Endothelial cell of umbilical vein (primary cell): ENCODE measurements at regions not wholly inside any gene's neighbourhood (a gene's known extent, or its start where the extent isn't known, plus 50 kb on each side); places are given as distances from the start of the nearest gene placed in this dataset.

Experiments used
- BruUV-seq: library from RNA; stranded (reverse); fragments of 400-500 nt; replicated peaks from 2 replicates; lab custom pipeline; 2021; lab: Mats Ljungman, UMichigan
- CTCF ChIA-PET: fragments of 300-600, 350-600 bp; sonication (Branson Sonifier 250); formaldehyde crosslinking; loops from one replicate; lab custom pipeline; 2021; ENCODE audit warnings: antibody characterized with exemption, inconsistent platforms; lab: Charles Lee
- POLR2A ChIA-PET: fragments of 300-600, 350-600 bp; sonication (Branson Sonifier 250); formaldehyde crosslinking; loops from one replicate; lab custom pipeline; 2021; ENCODE audit warnings: antibody characterized with exemption, inconsistent platforms; lab: Charles Lee
- DNase-seq: peaks from one replicate; pipeline ENCODE4 v3.0.0-alpha.2; 2011; ENCODE audit warnings: low read depth, low spot score
- FAIRE-seq: peaks from 2 replicates; lab custom pipeline; 2011; peaks lifted over from hg19 to GRCh38; lab: Jason Lieb, UNC
- H2AFZ ChIP-seq: 2 replicates; pipeline ENCODE4 v1.6.0; 2012; ENCODE audit warnings: low read depth, low read length, control low read depth, inconsistent platforms
- H3K27ac ChIP-seq: 2 replicates; pipeline ENCODE4 v1.5.1; 2011; ENCODE audit warnings: low read depth, mild to moderate bottlenecking, control low read depth, low read length, moderate library complexity; ENCODE audit not compliant: insufficient read depth
- H3K27me3 ChIP-seq, 2 experiments: 2 replicates each; pipeline versions ENCODE4 v1.6.0 to v1.6.1; 2011; ENCODE audit warnings: low read length in 2 of 2, mixed read lengths in 1 of 2; ENCODE audit not compliant: control insufficient read depth in 2 of 2, insufficient read depth in 2 of 2
- H3K36me3 ChIP-seq, 2 experiments: 2 replicates in 1 of 2; 3 replicates in 1 of 2; pipeline ENCODE4 v1.5.1; 2011; ENCODE audit warnings: low read length in 2 of 2, mild to moderate bottlenecking in 1 of 2, moderate library complexity in 1 of 2; ENCODE audit not compliant: control insufficient read depth in 2 of 2, insufficient read depth in 2 of 2; ENCODE audit errors: extremely low read depth in 1 of 2
- H3K4me1 ChIP-seq: 3 replicates; pipeline ENCODE4 v1.5.1; 2011; ENCODE audit warnings: mild to moderate bottlenecking, low read length; ENCODE audit not compliant: control insufficient read depth, insufficient read depth; ENCODE audit errors: extremely low read depth
- H3K4me2 ChIP-seq: 2 replicates; pipeline ENCODE4 v1.6.1; 2011; ENCODE audit warnings: low read length, control low read depth, mixed read lengths; ENCODE audit not compliant: insufficient read depth
- H3K4me3 ChIP-seq, 3 experiments: fragments of 200-600 bp in 1 of 3; sonication (generic), shearing (Covaris generic) in 1 of 3; replicated peaks in 1 of 3; 2 replicates each; pipeline ENCODE4 v1.5.1; 2011 to 2016; ENCODE audit warnings: control low read depth in 3 of 3, low read length in 3 of 3, mild to moderate bottlenecking in 2 of 3, inconsistent platforms in 1 of 3, low read depth in 1 of 3, moderate library complexity in 1 of 3; ENCODE audit not compliant: insufficient read depth in 1 of 3
- H3K79me2 ChIP-seq: 2 replicates; pipeline ENCODE4 v1.6.0; 2012; ENCODE audit warnings: low read length, inconsistent platforms; ENCODE audit not compliant: control insufficient read depth, insufficient read depth
- H3K9ac ChIP-seq: replicated peaks from 2 replicates; pipeline ENCODE3; 2011; ENCODE audit warnings: low read length, control low read depth; ENCODE audit not compliant: insufficient read depth; ENCODE audit errors: extremely low read depth
- H3K9me1 ChIP-seq: replicated peaks from 3 replicates; pipeline ENCODE4 v1.6.0; 2011; ENCODE audit warnings: mild to moderate bottlenecking, low read length; ENCODE audit not compliant: control insufficient read depth, insufficient read depth; ENCODE audit errors: extremely low read depth
- H3K9me3 ChIP-seq: replicated peaks from 2 replicates; pipeline ENCODE4 v1.5.1; 2012; ENCODE audit warnings: low read length, inconsistent platforms; ENCODE audit not compliant: control insufficient read depth, insufficient read depth
- H4K20me1 ChIP-seq: replicated peaks from 2 replicates; pipeline ENCODE3; 2011; ENCODE audit warnings: mild to moderate bottlenecking, low read length; ENCODE audit not compliant: control insufficient read depth, insufficient read depth; ENCODE audit errors: extremely low read depth
- CTCF ChIP-seq, 2 donors: IDR thresholded peaks; 1 replicate in 1 of 2; 2 replicates in 1 of 2; pipeline ENCODE4 v1.5.1; 2011; ENCODE audit warnings: low read length in 2 of 2, mild to moderate bottlenecking in 2 of 2, moderate library complexity in 2 of 2, control low read depth in 1 of 2, inconsistent platforms in 1 of 2, low read depth in 1 of 2; ENCODE audit not compliant: insufficient read depth in 1 of 2; ENCODE audit errors: extremely low read depth in 1 of 2
- EZH2 ChIP-seq: IDR thresholded peaks from 2 replicates; pipeline ENCODE4 v1.6.1; 2012; ENCODE audit warnings: borderline replicate concordance, low read depth, mild to moderate bottlenecking, moderate library complexity, low read length, inconsistent platforms; ENCODE audit not compliant: severe bottlenecking
- FOS ChIP-seq: IDR thresholded peaks from 2 replicates; pipeline ENCODE4 v1.6.1; 2011; ENCODE audit warnings: mild to moderate bottlenecking, low read length, moderate library complexity, borderline replicate concordance; ENCODE audit not compliant: insufficient read depth
- GATA2 ChIP-seq: IDR thresholded peaks from 2 replicates; pipeline ENCODE4 v1.7.0; 2011; ENCODE audit warnings: low read depth, mild to moderate bottlenecking, moderate library complexity, mixed read lengths, low read length; ENCODE audit not compliant: insufficient read length, insufficient read depth
- JUN ChIP-seq: IDR thresholded peaks from 2 replicates; pipeline ENCODE4 v1.6.1; 2011; ENCODE audit warnings: borderline replicate concordance, low read depth; ENCODE audit not compliant: insufficient read length, insufficient read depth
- MYC ChIP-seq: IDR thresholded peaks from one replicate; pipeline ENCODE4 v1.6.1; 2011; ENCODE audit warnings: mild to moderate bottlenecking, low read depth, low read length
- POLR2A ChIP-seq: IDR thresholded peaks from 2 replicates; pipeline ENCODE4 v1.6.1; 2012; ENCODE audit warnings: low read depth, mild to moderate bottlenecking, control low read depth, low read length
- POLR2AphosphoS5 ChIP-seq: IDR thresholded peaks from 2 replicates; pipeline ENCODE4 v1.6.1; 2012; ENCODE audit warnings: low read depth, mild to moderate bottlenecking, control low read depth, low read length, moderate library complexity; ENCODE audit not compliant: insufficient read depth
- dilution Hi-C: fragments of 300-500 bp; cut with MboI; formaldehyde crosslinking; loops from one replicate; pipeline ENCODE4 v1.15.0; 2019; ENCODE audit warnings: low sequenced_read_pairs; ENCODE audit not compliant: extremely low pct_ligation_motif_present
- intact Hi-C: fragments of 100-400 bp; cut with micrococcal nuclease; formaldehyde crosslinking; loops from one replicate; pipeline ENCODE4 v1.10.0; 2022
- TF ChIP-seq, protein P1 (sequence below): IDR thresholded peaks from 2 replicates; pipeline ENCODE4 v1.6.1; 2011; ENCODE audit not compliant: insufficient read depth, insufficient read length

DNA sequence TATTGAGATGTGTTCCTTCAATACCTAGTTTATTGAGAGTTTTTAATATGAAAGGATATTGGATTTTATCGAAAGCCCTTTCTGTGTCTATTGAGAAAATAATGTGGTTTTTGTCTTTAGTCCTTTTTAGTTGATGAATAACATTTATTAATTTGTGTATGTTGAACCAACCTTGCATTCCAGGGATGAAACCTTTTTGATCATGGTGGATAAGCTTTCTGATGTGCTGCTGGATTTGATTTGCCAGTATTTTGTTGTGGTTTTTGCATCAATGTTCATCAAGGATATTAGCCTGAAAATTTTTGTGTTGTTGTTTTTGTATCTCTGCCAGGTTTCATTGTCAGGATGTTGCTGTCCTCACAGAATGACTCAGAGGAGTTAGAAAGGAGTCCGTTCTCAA is 1710.4 kb downstream of the SUCLG1 start:
- H3K27me3 ChIP-seq, result no peaks in the 10 kb centered on the region
- no peak overlapping the region for H3K4me2 ChIP-seq
- FAIRE-seq (no peak), DNase-seq (peak; percentile 8)
- H3K9me3 ChIP-seq, result peaks cover 2% of the 10 kb centered on the region
- no peaks in the 10 kb centered on the region for H3K79me2 ChIP-seq
- POLR2A ChIA-PET, result no interaction called here
- dilution Hi-C loops, result no loop called here
- CTCF ChIA-PET, result no interaction called here
- no peaks in the 10 kb centered on the region for H4K20me1 ChIP-seq
- no peak overlapping the region for H2AFZ ChIP-seq
- intact Hi-C loops, result no loop called here
- BruUV-seq, result no TSS peak
- H3K27ac ChIP-seq, result no peak overlapping the region
- no peak overlapping the region for H3K4me3 ChIP-seq
- H3K36me3 ChIP-seq, result no peaks in the 10 kb centered on the region
- H3K4me1 ChIP-seq, result no peaks in the 10 kb centered on the region
- TF ChIP-seq GATA2, result no peak
- TF ChIP-seq CTCF (IDR thresholded peaks at IDR 0.05; ENCODE audit: extremely low read depth in 1 of 2, insufficient read depth in 1 of 2, low read depth in 1 of 2, low read length in 2 of 2), result no peak
- no peak for TF ChIP-seq MYC
- TF ChIP-seq JUN, result no peak
- no peak for TF ChIP-seq POLR2A
- TF ChIP-seq, protein P1, sequence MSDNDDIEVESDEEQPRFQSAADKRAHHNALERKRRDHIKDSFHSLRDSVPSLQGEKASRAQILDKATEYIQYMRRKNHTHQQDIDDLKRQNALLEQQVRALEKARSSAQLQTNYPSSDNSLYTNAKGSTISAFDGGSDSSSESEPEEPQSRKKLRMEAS, result no peak
- no peak for TF ChIP-seq POLR2AphosphoS5
- TF ChIP-seq EZH2, result no peak
- TF ChIP-seq FOS, result no peak
- H3K9ac ChIP-seq, result no peak overlapping the region
- H3K9me1 ChIP-seq, result no peaks in the 10 kb centered on the region
